SK-N-SH (cell line): ENCODE measurements at regions not wholly inside any gene's neighbourhood (a gene's known extent, or its start where the extent isn't known, plus 50 kb on each side); places are given as distances from the start of the nearest gene placed in this dataset.

ENCODE experiments used
- CTCF ChIA-PET: fragments of 300-600, 350-600 bp; formaldehyde crosslinking; extraction: SDS; loops from one replicate; lab custom pipeline; 2021; lab: Yijun Ruan, JAX
- POLR2A ChIA-PET: fragments of 350-600 bp; sonication (Branson Sonifier 250); formaldehyde crosslinking; extraction: SDS; loops from one replicate; lab custom pipeline; 2020; ENCODE audit warnings: antibody characterized with exemption, inconsistent platforms; lab: Yijun Ruan, JAX
- DNase-seq: peaks from one replicate; pipeline ENCODE4 v3.0.0; 2012
- H2AFZ ChIP-seq: fragments of 200-600 bp; sonication (generic); 2 replicates; pipeline ENCODE4 v1.8.1; 2016; ENCODE audit warnings: antibody characterized with exemption, mild to moderate bottlenecking, low read depth
- H3F3A ChIP-seq: fragments of 200-600 bp; sonication (generic); replicated peaks from 2 replicates; pipeline ENCODE3; 2016; ENCODE audit warnings: antibody characterized with exemption, mild to moderate bottlenecking; ENCODE audit not compliant: insufficient read depth
- H3K27ac ChIP-seq, 2 experiments: fragments of 200-500 bp in 1 of 2; fragments of 200-600 bp in 1 of 2; sonication (Bioruptor generic) in 1 of 2; sonication (generic), shearing (Covaris generic) in 1 of 2; 2 replicates each; pipeline versions ENCODE4 v1.5.1 to v1.6.1; 2014 to 2016; ENCODE audit warnings: low read depth in 2 of 2, inconsistent platforms in 1 of 2, low read length in 1 of 2, mild to moderate bottlenecking in 1 of 2, mixed read lengths in 1 of 2
- H3K27me3 ChIP-seq: fragments of 200-600 bp; sonication (generic), shearing (Covaris generic); 2 replicates; pipeline ENCODE4 v1.6.1; 2016; ENCODE audit warnings: mixed run types; ENCODE audit not compliant: insufficient read depth
- H3K36me3 ChIP-seq, 2 experiments: fragments of 200-500 bp in 1 of 2; fragments of 200-600 bp in 1 of 2; sonication (Bioruptor generic) in 1 of 2; sonication (generic) in 1 of 2; replicated peaks in 1 of 2; 2 replicates each; pipeline versions ENCODE3 to v1.5.1; 2014 to 2016; ENCODE audit warnings: low read length in 1 of 2, mild to moderate bottlenecking in 1 of 2; ENCODE audit not compliant: insufficient read depth in 2 of 2, control insufficient read depth in 1 of 2
- H3K4me1 ChIP-seq, 2 experiments: fragments of 200-500 bp in 1 of 2; fragments of 200-600 bp in 1 of 2; sonication (Bioruptor generic) in 1 of 2; sonication (generic), shearing (Covaris generic) in 1 of 2; 2 replicates each; pipeline versions ENCODE4 v1.5.1 to v1.6.1; 2014 to 2016; ENCODE audit warnings: low read depth in 1 of 2, low read length in 1 of 2, mixed run types in 1 of 2; ENCODE audit not compliant: insufficient read depth in 2 of 2, control insufficient read depth in 1 of 2
- H3K4me2 ChIP-seq: fragments of 200-600 bp; sonication (generic), shearing (Covaris generic); 2 replicates; pipeline ENCODE4 v1.6.1; 2017; ENCODE audit warnings: mixed run types
- H3K4me3 ChIP-seq, 2 experiments: fragments of 200-500 bp in 1 of 2; fragments of 200-600 bp in 1 of 2; sonication (Bioruptor generic) in 1 of 2; sonication (generic), shearing (Covaris generic) in 1 of 2; 2 replicates each; pipeline versions ENCODE4 v1.5.1 to v1.8.1; 2014 to 2016; ENCODE audit warnings: low read depth in 2 of 2, inconsistent platforms in 1 of 2, low read length in 1 of 2, mild to moderate bottlenecking in 1 of 2, mixed read lengths in 1 of 2, moderate library complexity in 1 of 2
- H3K79me2 ChIP-seq: fragments of 200-600 bp; sonication (generic); 2 replicates; pipeline ENCODE4 v1.8.1; 2017; ENCODE audit warnings: mild to moderate bottlenecking; ENCODE audit not compliant: insufficient read depth
- H3K9ac ChIP-seq: fragments of 200-600 bp; sonication (generic); 2 replicates; pipeline ENCODE4 v1.6.1; 2017; ENCODE audit warnings: mixed run types
- H3K9me2 ChIP-seq: fragments of 200-600 bp; sonication (generic); 2 replicates; pipeline ENCODE4 v1.6.1; 2017; ENCODE audit warnings: mixed run types
- H3K9me3 ChIP-seq: fragments of 200-600 bp; sonication (generic); 2 replicates; pipeline ENCODE4 v1.6.1; 2017; ENCODE audit warnings: mixed run types, mild to moderate bottlenecking, moderate library complexity
- H4K20me1 ChIP-seq: fragments of 200-600 bp; sonication (generic); 2 replicates; pipeline ENCODE4 v1.6.1; 2017; ENCODE audit warnings: mild to moderate bottlenecking, mixed run types; ENCODE audit not compliant: insufficient read depth
- ELF1 ChIP-seq: IDR thresholded peaks from 2 replicates; pipeline ENCODE4 v1.4.0; 2012
- EP300 ChIP-seq, 2 experiments: IDR thresholded peaks; 2 replicates each; pipeline versions ENCODE4 v1.4.0 to v1.6.1; 2012; ENCODE audit warnings: borderline replicate concordance in 1 of 2, low read depth in 1 of 2, low read length in 1 of 2
- EZH2phosphoT487 ChIP-seq: fragments of 200-600 bp; sonication (generic); IDR thresholded peaks from 2 replicates; pipeline ENCODE4 v1.6.1; 2017; ENCODE audit warnings: low read depth, mixed run types, mild to moderate bottlenecking, antibody characterized with exemption, moderate library complexity, borderline replicate concordance
- FOXJ3 ChIP-seq: sonication (generic); formaldehyde crosslinking; IDR thresholded peaks from 2 replicates; pipeline ENCODE4 v1.5.1; 2020; ENCODE audit warnings: mild to moderate bottlenecking, missing genetic modification reagents
- FOXM1 ChIP-seq: IDR thresholded peaks from 2 replicates; pipeline ENCODE4 v1.4.0; 2012; ENCODE audit warnings: low read depth, mild to moderate bottlenecking
- GABPA ChIP-seq: IDR thresholded peaks from 2 replicates; pipeline ENCODE4 v1.4.0; 2012; ENCODE audit warnings: low read depth, mild to moderate bottlenecking
- GATA2 ChIP-seq: sonication (generic); formaldehyde crosslinking; IDR thresholded peaks from 2 replicates; pipeline ENCODE4 v1.5.0; 2020; ENCODE audit warnings: mild to moderate bottlenecking, missing genetic modification reagents
- MAX ChIP-seq: IDR thresholded peaks from 2 replicates; pipeline ENCODE4 v1.4.0; 2012; ENCODE audit warnings: low read depth
- MXI1 ChIP-seq: IDR thresholded peaks from 2 replicates; pipeline ENCODE4 v1.6.1; 2012; ENCODE audit warnings: mild to moderate bottlenecking, low read depth, low read length, improper control_type of control experiment
- NFIC ChIP-seq: IDR thresholded peaks from 2 replicates; pipeline ENCODE4 v1.4.0; 2012; ENCODE audit warnings: borderline replicate concordance
- NRF1 ChIP-seq: IDR thresholded peaks from 2 replicates; pipeline ENCODE4 v1.6.1; 2012; ENCODE audit warnings: low read depth, mild to moderate bottlenecking, low read length
- PBX3 ChIP-seq: IDR thresholded peaks from 2 replicates; pipeline ENCODE4; 2012
- RCOR1 ChIP-seq: fragments of 150-350 bp; IDR thresholded peaks from 2 replicates; pipeline ENCODE4 v1.6.1; 2017; ENCODE audit warnings: antibody characterized with exemption, low read length
- REST ChIP-seq: IDR thresholded peaks from 2 replicates; pipeline ENCODE4 v1.6.1; 2012; ENCODE audit warnings: mild to moderate bottlenecking, low read depth, low read length, moderate library complexity
- SIN3A ChIP-seq: IDR thresholded peaks from 2 replicates; pipeline ENCODE4 v1.6.1; 2012; ENCODE audit warnings: low read depth, mild to moderate bottlenecking, low read length, moderate library complexity, borderline replicate concordance
- TEAD4 ChIP-seq: IDR thresholded peaks from 2 replicates; pipeline ENCODE4 v1.4.0; 2012; ENCODE audit warnings: mild to moderate bottlenecking, borderline replicate concordance; ENCODE audit not compliant: insufficient read depth
- ZBTB33 ChIP-seq: IDR thresholded peaks from 2 replicates; pipeline ENCODE4 v1.4.0; 2012; ENCODE audit warnings: low read depth, borderline replicate concordance
- WGBS: methylation state at CpG from one replicate; pipeline ENCODE4 v1.1.6; 2017; ENCODE audit warnings: low lambda C conversion rate; 5-methylcytosine and 5-hydroxymethylcytosine counted together

GRCh38 chr1:238119861-238120260 is 229.1 kb upstream of the ZP4 start:
- no peak for TF ChIP-seq ELF1
- TF ChIP-seq FOXJ3 (CRISPR knock-in tag): no peak
- no peak for TF ChIP-seq RCOR1
- no peak for TF ChIP-seq REST
- TF ChIP-seq EZH2phosphoT487: no peak
- no peak for TF ChIP-seq MAX
- no peak for TF ChIP-seq ZBTB33
- no peak for TF ChIP-seq NRF1
- TF ChIP-seq NFIC: no peak
- TF ChIP-seq EP300 (IDR thresholded peaks at IDR 0.05; ENCODE audit: borderline replicate concordance in 1 of 2, low read depth in 1 of 2, low read length in 1 of 2): no peak
- no peak for TF ChIP-seq PBX3
- no peak for TF ChIP-seq FOXM1
- no peak for TF ChIP-seq TEAD4
- no peak for TF ChIP-seq GABPA
- no peak for TF ChIP-seq GATA2 (CRISPR knock-in tag)
- no peak for TF ChIP-seq SIN3A
- TF ChIP-seq MXI1: no peak
- H3K4me1 ChIP-seq: no peaks in the 10 kb centered on the region
- POLR2A ChIA-PET: no interaction called here

More at GRCh38 chr1:238119861-238120260, 229.1 kb upstream of the ZP4 start:
- 17% methylated on average over 1 of the region's 1 CpG for WGBS
- no peak overlapping the region for H3K4me3 ChIP-seq
- H3K9me2 ChIP-seq: no peaks in the 10 kb centered on the region
- no peak for DNase-seq
- H3K36me3 ChIP-seq: no peaks in the 10 kb centered on the region
- CTCF ChIA-PET: interaction anchor here (1.2 to 1.8 kb wide), 2 partner anchors 9 to 10 kb away, joined by 3 to 4 read pairs; no protein-coding TSS in a partner anchor
- H3K9ac ChIP-seq: no peak overlapping the region
- H3K9me3 ChIP-seq: no peaks in the 10 kb centered on the region
- H3K4me2 ChIP-seq: no peak overlapping the region
- H3F3A ChIP-seq: no peaks in the 10 kb centered on the region
- H4K20me1 ChIP-seq: no peaks in the 10 kb centered on the region
- no peak overlapping the region for H2AFZ ChIP-seq
- H3K27ac ChIP-seq: no peak overlapping the region
- H3K79me2 ChIP-seq: no peaks in the 10 kb centered on the region
- no peaks in the 10 kb centered on the region for H3K27me3 ChIP-seq
